ENCODE measurements at regions not wholly inside any gene's neighbourhood (a gene's known extent, or its start where the extent isn't known, plus 50 kb on each side); places are given as distances from the start of the nearest gene placed in this dataset.

DNA sequence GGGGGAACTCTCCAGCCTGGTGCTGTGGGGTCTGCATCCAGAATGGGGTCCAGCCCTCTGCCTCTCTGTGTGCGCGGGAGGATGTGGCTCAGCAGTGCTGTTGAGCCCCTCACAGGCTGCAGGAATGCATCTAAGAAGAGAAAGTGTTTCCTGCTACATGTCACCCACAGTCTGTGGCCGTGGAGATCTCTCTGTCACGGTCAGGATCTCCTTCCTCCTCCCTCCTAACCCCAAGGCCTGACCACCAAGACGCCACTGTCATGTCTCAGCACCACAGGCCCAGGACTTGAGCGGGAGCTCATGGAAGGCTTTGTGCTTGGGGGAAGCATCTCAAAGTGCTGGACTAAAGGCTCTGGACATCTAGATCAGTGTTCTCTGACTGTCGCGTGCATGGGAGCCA, 90.1 kb downstream of the SREK1 start:
- TF ChIP-seq EZH2 (IDR thresholded peaks at IDR 0.05) (no peak), CTCF (IDR thresholded peaks at IDR 0.05) (no peak), EZH2phosphoT487 (IDR thresholded peaks at IDR 0.05) (no peak)
- H3K36me3 ChIP-seq, result no peaks in the 10 kb centered on the region
- H3K27me3 Mint-ChIP-seq (ENCODE audit: insufficient read depth, low read depth), result peaks cover 5% of the 10 kb centered on the region
- no peaks in the 10 kb centered on the region for H3K9me3 ChIP-seq (ENCODE audit: low read depth)
- H4K20me1 ChIP-seq (ENCODE audit: low read depth), result no peaks in the 10 kb centered on the region
- no peaks in the 10 kb centered on the region for H3K4me1 ChIP-seq
- H3K4me3 Mint-ChIP-seq, result no peak overlapping the region
- H3K4me3 ChIP-seq, result no peak overlapping the region
- no peak overlapping the region for H2AFZ ChIP-seq (replicated peaks)
- H3K27me3 ChIP-seq, result no peaks in the 10 kb centered on the region
- no peaks in the 10 kb centered on the region for H3K79me2 ChIP-seq (ENCODE audit: low read depth)
- peaks cover 16% of the 10 kb centered on the region for H3K9me3 Mint-ChIP-seq
- no peaks in the 10 kb centered on the region for H3F3A ChIP-seq (ENCODE audit: low read depth)
- no peaks in the 10 kb centered on the region for H3K36me3 Mint-ChIP-seq
- DNase-seq (ENCODE audit: low spot score), result no peak
- H3K9ac ChIP-seq, result no peak overlapping the region
- H3K27ac Mint-ChIP-seq, result no peak overlapping the region
- no peak overlapping the region for H3K4me2 ChIP-seq
- H3K4me1 Mint-ChIP-seq, result peaks cover 20% of the 10 kb centered on the region
- H3K27ac ChIP-seq, result no peak overlapping the region

GRCh38 chr5:66238435-66238834, 94.3 kb downstream of the SREK1 start:
- H3K4me3 Mint-ChIP-seq, result no peak overlapping the region
- DNase-seq (ENCODE audit: low spot score), result no peak
- H3K27me3 Mint-ChIP-seq (ENCODE audit: insufficient read depth, low read depth), result peaks cover 12% of the 10 kb centered on the region
- H3K4me2 ChIP-seq, result no peak overlapping the region
- H3K9me3 ChIP-seq (ENCODE audit: low read depth), result no peaks in the 10 kb centered on the region
- no peaks in the 10 kb centered on the region for H3K4me1 ChIP-seq
- H3K9ac ChIP-seq, result no peak overlapping the region
- peaks cover 43% of the 10 kb centered on the region for H3K4me1 Mint-ChIP-seq
- peak overlapping the region; percentile 31 for H2AFZ ChIP-seq (replicated peaks)
- TF ChIP-seq EZH2 (IDR thresholded peaks at IDR 0.05) (no peak), CTCF (IDR thresholded peaks at IDR 0.05) (no peak), EZH2phosphoT487 (IDR thresholded peaks at IDR 0.05) (no peak)
- no peak overlapping the region for H3K27ac Mint-ChIP-seq
- no peaks in the 10 kb centered on the region for H3K36me3 ChIP-seq
- no peaks in the 10 kb centered on the region for H3K79me2 ChIP-seq (ENCODE audit: low read depth)
- no peaks in the 10 kb centered on the region for H3K27me3 ChIP-seq
- no peak overlapping the region for H3K27ac ChIP-seq
- no peaks in the 10 kb centered on the region for H4K20me1 ChIP-seq (ENCODE audit: low read depth)
- no peaks in the 10 kb centered on the region for H3K36me3 Mint-ChIP-seq
- H3K4me3 ChIP-seq, result no peak overlapping the region
- peaks cover 14% of the 10 kb centered on the region for H3K9me3 Mint-ChIP-seq
- H3F3A ChIP-seq (ENCODE audit: low read depth), result no peaks in the 10 kb centered on the region

- H3K4me1 ChIP-seq, result no peaks in the 10 kb centered on the region
- Mint-ChIP-seq H3K9me3 (peaks cover 14% of the 10 kb centered on the region), H3K36me3 (no peaks in the 10 kb centered on the region), H3K4me1 (peaks cover 40% of the 10 kb centered on the region), H3K4me3 (no peak overlapping the region), H3K27me3 (ENCODE audit: insufficient read depth, low read depth) (peaks cover 16% of the 10 kb centered on the region), H3K27ac (no peak overlapping the region)
- no peaks in the 10 kb centered on the region for H3F3A ChIP-seq (ENCODE audit: low read depth)
- H3K9me3 ChIP-seq (ENCODE audit: low read depth), result no peaks in the 10 kb centered on the region
- no peaks in the 10 kb centered on the region for H3K36me3 ChIP-seq
- no peak overlapping the region for H3K4me2 ChIP-seq
- peak overlapping the region; percentile 85 for H2AFZ ChIP-seq (replicated peaks)
- TF ChIP-seq EZH2 (IDR thresholded peaks at IDR 0.05), result no peak
- peak; percentile 68 for TF ChIP-seq CTCF (IDR thresholded peaks at IDR 0.05)
- no peak for TF ChIP-seq EZH2phosphoT487 (IDR thresholded peaks at IDR 0.05)
- peak; percentile 42 for DNase-seq (ENCODE audit: low spot score)
- no peak overlapping the region for H3K9ac ChIP-seq
- H3K79me2 ChIP-seq (ENCODE audit: low read depth), result no peaks in the 10 kb centered on the region
- no peaks in the 10 kb centered on the region for H3K27me3 ChIP-seq
- H3K4me3 ChIP-seq, result no peak overlapping the region
- no peaks in the 10 kb centered on the region for H4K20me1 ChIP-seq (ENCODE audit: low read depth)
- H3K27ac ChIP-seq, result no peak overlapping the region
Observed at GRCh38 chr5:66239034-66239433, 94.9 kb downstream of the SREK1 start.

All from neural progenitor cell (in vitro differentiated cells).